Neural cell (in vitro differentiated cells): ENCODE measurements at regions not wholly inside any gene's neighbourhood (a gene's known extent, or its start where the extent isn't known, plus 50 kb on each side); places are given as distances from the start of the nearest gene placed in this dataset.

Experiments used
- H2AFZ ChIP-seq: fragments of 200-600, 300-800 bp; sonication (generic), shearing (Covaris generic); 2 replicates; pipeline ENCODE4 v1.6.0; 2014; ENCODE audit warnings: low read depth, mild to moderate bottlenecking, antibody characterized with exemption, low read length, moderate library complexity
- H3F3A ChIP-seq: fragments of 200-600 bp; shearing (Covaris generic); 2 replicates; pipeline ENCODE4 v1.6.1; 2016; ENCODE audit warnings: mild to moderate bottlenecking, moderate library complexity, mixed read lengths, antibody characterized with exemption, low read length; ENCODE audit not compliant: insufficient read depth, poor library complexity, severe bottlenecking
- H3K27ac ChIP-seq: fragments of 200-600, 300-800 bp; sonication (generic), shearing (Covaris generic); 2 replicates; pipeline ENCODE4 v1.5.1; 2014; ENCODE audit warnings: mild to moderate bottlenecking, low read length, moderate library complexity
- H3K27me3 ChIP-seq: fragments of 300-800, 200-600 bp; sonication (generic), shearing (Covaris generic); 2 replicates; pipeline ENCODE4 v1.6.0; 2014; ENCODE audit warnings: mild to moderate bottlenecking, low read depth, low read length, moderate library complexity; ENCODE audit not compliant: insufficient read depth
- H3K36me3 ChIP-seq: fragments of 300-800, 200-600 bp; sonication (generic), shearing (Covaris generic); 2 replicates; pipeline ENCODE4 v1.5.1; 2014; ENCODE audit warnings: mild to moderate bottlenecking, antibody characterized with exemption, low read length, moderate library complexity; ENCODE audit not compliant: insufficient read depth
- H3K4me2 ChIP-seq: fragments of 300-800, 200-600 bp; sonication (generic), shearing (Covaris generic); 2 replicates; pipeline ENCODE4 v1.6.0; 2014; ENCODE audit warnings: mild to moderate bottlenecking, low read length
- H3K4me3 ChIP-seq: fragments of 300-800, 200-600 bp; sonication (generic), shearing (Covaris generic); 2 replicates; pipeline ENCODE4 v1.5.1; 2014; ENCODE audit warnings: mild to moderate bottlenecking, low read length, moderate library complexity
- H3K79me2 ChIP-seq: fragments of 200-600 bp; shearing (Covaris generic); replicated peaks from 2 replicates; pipeline ENCODE4 v1.6.0; 2014; ENCODE audit warnings: mild to moderate bottlenecking, low read length, moderate library complexity; ENCODE audit not compliant: insufficient read depth
- H3K9ac ChIP-seq: fragments of 300-800, 200-600 bp; sonication (generic), shearing (Covaris generic); 2 replicates; pipeline ENCODE4 v1.6.1; 2016; ENCODE audit warnings: mild to moderate bottlenecking, low read length, mixed read lengths
- H3K9me2 ChIP-seq: fragments of 200-600 bp; shearing (Covaris generic); 2 replicates; pipeline ENCODE4 v1.6.1; 2016; ENCODE audit warnings: mild to moderate bottlenecking, low read length, mixed read lengths; ENCODE audit not compliant: insufficient read depth
- H3K9me3 ChIP-seq: fragments of 200-600, 300-800 bp; sonication (generic), shearing (Covaris generic); 2 replicates; pipeline ENCODE4 v1.6.1; 2016; ENCODE audit warnings: mild to moderate bottlenecking, mixed run types, low read length, moderate library complexity, mixed read lengths
- H4K20me1 ChIP-seq: fragments of 200-600 bp; shearing (Covaris generic); 2 replicates; pipeline ENCODE4 v1.6.1; 2016; ENCODE audit warnings: mild to moderate bottlenecking, mixed run types; ENCODE audit not compliant: insufficient read depth
- EP300 ChIP-seq: fragments of 450-650 bp; conservative IDR thresholded peaks from 2 replicates; pipeline ENCODE4 v1.6.1; 2014; ENCODE audit warnings: antibody characterized with exemption, mild to moderate bottlenecking, moderate library complexity; ENCODE audit not compliant: poor library complexity, severe bottlenecking
- EZH2 ChIP-seq: fragments of 200-600, 300-800 bp; shearing (Covaris generic), sonication (generic); IDR thresholded peaks from 2 replicates; pipeline ENCODE4 v1.6.1; 2014; ENCODE audit warnings: antibody characterized with exemption, low read length, borderline replicate concordance, mild to moderate bottlenecking; ENCODE audit not compliant: insufficient read depth, poor library complexity, severe bottlenecking
- MXI1 ChIP-seq: fragments of 450-650 bp; conservative IDR thresholded peaks from 2 replicates; pipeline ENCODE4 v1.6.1; 2014; ENCODE audit warnings: antibody characterized with exemption, mild to moderate bottlenecking; ENCODE audit not compliant: poor library complexity, severe bottlenecking
- POLR2AphosphoS5 ChIP-seq: IDR thresholded peaks from 2 replicates; pipeline ENCODE4 v1.6.1; 2012
- RAD21 ChIP-seq: fragments of 450-650 bp; conservative IDR thresholded peaks from 2 replicates; pipeline ENCODE4 v1.6.1; 2014; ENCODE audit warnings: antibody characterized with exemption, mild to moderate bottlenecking, moderate library complexity
- SMC3 ChIP-seq: fragments of 450-650 bp; conservative IDR thresholded peaks from 2 replicates; pipeline ENCODE4 v1.6.1; 2014; ENCODE audit warnings: antibody characterized with exemption, mild to moderate bottlenecking, moderate library complexity; ENCODE audit not compliant: poor library complexity
- TAF1 ChIP-seq: IDR thresholded peaks from 2 replicates; pipeline ENCODE4 v1.6.1; 2012; ENCODE audit warnings: low read depth
- TF ChIP-seq, protein P1 (sequence below): fragments of 450-650 bp; IDR thresholded peaks from 2 replicates; pipeline ENCODE4 v1.5.1; 2014; ENCODE audit warnings: antibody characterized with exemption, mild to moderate bottlenecking, moderate library complexity; ENCODE audit not compliant: poor library complexity, severe bottlenecking
- TF ChIP-seq, protein P2 (sequence below): IDR thresholded peaks from 2 replicates; pipeline ENCODE4 v1.6.1; 2012; ENCODE audit warnings: borderline replicate concordance

DNA sequence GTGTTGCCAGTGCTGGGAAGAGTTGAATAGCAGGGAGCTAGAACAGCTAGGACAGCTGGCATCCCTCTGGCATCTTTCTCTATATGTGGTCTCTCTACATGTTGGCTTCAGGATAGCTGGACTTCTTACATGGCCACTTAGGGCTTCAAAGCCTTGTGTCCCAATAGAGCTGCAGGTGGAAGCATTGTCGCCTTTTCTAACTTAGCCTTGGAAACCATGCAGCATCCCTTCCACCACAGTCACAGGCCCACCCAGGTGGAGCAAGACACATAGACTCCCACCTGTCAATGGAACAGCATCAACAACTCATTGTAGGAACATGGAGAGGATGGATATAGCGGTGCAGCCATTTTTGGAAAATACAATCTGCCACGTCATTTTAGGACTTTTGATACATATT is 149.0 kb downstream of the AASDH start:
- Histone ChIP-seq H3F3A (peaks cover 2% of the 10 kb centered on the region), H4K20me1 (no peaks in the 10 kb centered on the region), H3K9me3 (no peaks in the 10 kb centered on the region), H3K9me2 (no peaks in the 10 kb centered on the region), H3K27ac (no peak overlapping the region), H3K9ac (no peak overlapping the region), H3K4me3 (no peak overlapping the region), H2AFZ (no peak overlapping the region), H3K4me2 (no peak overlapping the region), H3K36me3 (no peaks in the 10 kb centered on the region), H3K27me3 (no peaks in the 10 kb centered on the region), H3K79me2 (no peaks in the 10 kb centered on the region)
- no peak for TF ChIP-seq MXI1
- no peak for TF ChIP-seq RAD21
- no peak for TF ChIP-seq TAF1
- TF ChIP-seq EZH2: no peak
- TF ChIP-seq SMC3: no peak
- no peak for TF ChIP-seq EP300
- TF ChIP-seq, protein P1, sequence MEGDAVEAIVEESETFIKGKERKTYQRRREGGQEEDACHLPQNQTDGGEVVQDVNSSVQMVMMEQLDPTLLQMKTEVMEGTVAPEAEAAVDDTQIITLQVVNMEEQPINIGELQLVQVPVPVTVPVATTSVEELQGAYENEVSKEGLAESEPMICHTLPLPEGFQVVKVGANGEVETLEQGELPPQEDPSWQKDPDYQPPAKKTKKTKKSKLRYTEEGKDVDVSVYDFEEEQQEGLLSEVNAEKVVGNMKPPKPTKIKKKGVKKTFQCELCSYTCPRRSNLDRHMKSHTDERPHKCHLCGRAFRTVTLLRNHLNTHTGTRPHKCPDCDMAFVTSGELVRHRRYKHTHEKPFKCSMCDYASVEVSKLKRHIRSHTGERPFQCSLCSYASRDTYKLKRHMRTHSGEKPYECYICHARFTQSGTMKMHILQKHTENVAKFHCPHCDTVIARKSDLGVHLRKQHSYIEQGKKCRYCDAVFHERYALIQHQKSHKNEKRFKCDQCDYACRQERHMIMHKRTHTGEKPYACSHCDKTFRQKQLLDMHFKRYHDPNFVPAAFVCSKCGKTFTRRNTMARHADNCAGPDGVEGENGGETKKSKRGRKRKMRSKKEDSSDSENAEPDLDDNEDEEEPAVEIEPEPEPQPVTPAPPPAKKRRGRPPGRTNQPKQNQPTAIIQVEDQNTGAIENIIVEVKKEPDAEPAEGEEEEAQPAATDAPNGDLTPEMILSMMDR: no peak
- TF ChIP-seq, protein P2, sequence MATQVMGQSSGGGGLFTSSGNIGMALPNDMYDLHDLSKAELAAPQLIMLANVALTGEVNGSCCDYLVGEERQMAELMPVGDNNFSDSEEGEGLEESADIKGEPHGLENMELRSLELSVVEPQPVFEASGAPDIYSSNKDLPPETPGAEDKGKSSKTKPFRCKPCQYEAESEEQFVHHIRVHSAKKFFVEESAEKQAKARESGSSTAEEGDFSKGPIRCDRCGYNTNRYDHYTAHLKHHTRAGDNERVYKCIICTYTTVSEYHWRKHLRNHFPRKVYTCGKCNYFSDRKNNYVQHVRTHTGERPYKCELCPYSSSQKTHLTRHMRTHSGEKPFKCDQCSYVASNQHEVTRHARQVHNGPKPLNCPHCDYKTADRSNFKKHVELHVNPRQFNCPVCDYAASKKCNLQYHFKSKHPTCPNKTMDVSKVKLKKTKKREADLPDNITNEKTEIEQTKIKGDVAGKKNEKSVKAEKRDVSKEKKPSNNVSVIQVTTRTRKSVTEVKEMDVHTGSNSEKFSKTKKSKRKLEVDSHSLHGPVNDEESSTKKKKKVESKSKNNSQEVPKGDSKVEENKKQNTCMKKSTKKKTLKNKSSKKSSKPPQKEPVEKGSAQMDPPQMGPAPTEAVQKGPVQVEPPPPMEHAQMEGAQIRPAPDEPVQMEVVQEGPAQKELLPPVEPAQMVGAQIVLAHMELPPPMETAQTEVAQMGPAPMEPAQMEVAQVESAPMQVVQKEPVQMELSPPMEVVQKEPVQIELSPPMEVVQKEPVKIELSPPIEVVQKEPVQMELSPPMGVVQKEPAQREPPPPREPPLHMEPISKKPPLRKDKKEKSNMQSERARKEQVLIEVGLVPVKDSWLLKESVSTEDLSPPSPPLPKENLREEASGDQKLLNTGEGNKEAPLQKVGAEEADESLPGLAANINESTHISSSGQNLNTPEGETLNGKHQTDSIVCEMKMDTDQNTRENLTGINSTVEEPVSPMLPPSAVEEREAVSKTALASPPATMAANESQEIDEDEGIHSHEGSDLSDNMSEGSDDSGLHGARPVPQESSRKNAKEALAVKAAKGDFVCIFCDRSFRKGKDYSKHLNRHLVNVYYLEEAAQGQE: no peak
- no peak for TF ChIP-seq POLR2AphosphoS5

DNA sequence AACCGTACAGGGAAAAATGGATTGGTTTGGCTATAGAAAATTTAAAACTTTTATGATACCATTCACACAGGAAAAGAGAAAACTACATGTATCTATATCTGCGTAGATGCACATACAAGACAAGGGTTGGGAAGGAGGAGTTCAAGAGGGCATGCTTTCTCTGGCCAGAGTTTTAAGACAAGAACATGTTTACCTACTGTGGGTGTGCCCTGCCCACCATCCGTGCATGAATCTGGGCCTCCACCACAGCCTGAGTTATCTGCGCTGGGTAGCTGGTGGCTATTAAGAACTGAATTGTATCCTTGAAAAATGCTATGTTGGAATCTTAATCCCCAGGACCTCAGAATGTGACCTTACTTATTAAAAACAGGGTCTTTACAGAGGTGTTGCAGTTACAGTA is 151.6 kb downstream of the AASDH start:
- no peak overlapping the region for H2AFZ ChIP-seq
- TF ChIP-seq RAD21 (no peak), SMC3 (no peak), EP300 (no peak), POLR2AphosphoS5 (no peak)
- TF ChIP-seq, protein P1: no peak
- TF ChIP-seq, protein P2: no peak
- peaks cover 2% of the 10 kb centered on the region for H3F3A ChIP-seq
- no peak overlapping the region for H3K4me2 ChIP-seq
- H3K36me3 ChIP-seq: no peaks in the 10 kb centered on the region
- H3K9ac ChIP-seq: no peak overlapping the region
- no peak overlapping the region for H3K27ac ChIP-seq
- H3K27me3 ChIP-seq: no peaks in the 10 kb centered on the region
- no peaks in the 10 kb centered on the region for H3K79me2 ChIP-seq
- no peak overlapping the region for H3K4me3 ChIP-seq
- H3K9me2 ChIP-seq: no peaks in the 10 kb centered on the region
- H3K9me3 ChIP-seq: peaks cover 4% of the 10 kb centered on the region
- H4K20me1 ChIP-seq: no peaks in the 10 kb centered on the region
